Stimulated activated memory B cell treated with anti-CD40 and anti-IgM and Interleukin-4, amounts not matched to agents 10 μg/mL and 1 μg/mL and 100 μg/mL, for 72 hours (primary cell): ENCODE measurements at regions not wholly inside any gene's neighbourhood (a gene's known extent, or its start where the extent isn't known, plus 50 kb on each side); places are given as distances from the start of the nearest gene placed in this dataset.

ENCODE experiments used
- ATAC-seq: fragments of 150-1000 bp; cut with Tn5 transposase; 2 replicates; pipeline ENCODE4 v1.10.0; 2021
- H3K27ac Mint-ChIP-seq: one replicate; pipeline ENCODE4 v1.8.0; 2022; ENCODE audit warnings: mild to moderate bottlenecking, mixed read lengths
- H3K27me3 Mint-ChIP-seq: one replicate; pipeline ENCODE4 v1.8.0; 2022; ENCODE audit warnings: mixed read lengths
- H3K36me3 Mint-ChIP-seq: one replicate; pipeline ENCODE4 v1.8.0; 2022; ENCODE audit warnings: mixed read lengths
- H3K4me1 Mint-ChIP-seq: one replicate; pipeline ENCODE4 v1.8.0; 2022; ENCODE audit warnings: mixed read lengths
- H3K4me3 Mint-ChIP-seq: one replicate; pipeline ENCODE4 v1.8.0; 2022; ENCODE audit warnings: mild to moderate bottlenecking, moderate library complexity, mixed read lengths
- H3K9me3 Mint-ChIP-seq: one replicate; pipeline ENCODE4 v1.8.0; 2022; ENCODE audit warnings: mixed read lengths

DNA sequence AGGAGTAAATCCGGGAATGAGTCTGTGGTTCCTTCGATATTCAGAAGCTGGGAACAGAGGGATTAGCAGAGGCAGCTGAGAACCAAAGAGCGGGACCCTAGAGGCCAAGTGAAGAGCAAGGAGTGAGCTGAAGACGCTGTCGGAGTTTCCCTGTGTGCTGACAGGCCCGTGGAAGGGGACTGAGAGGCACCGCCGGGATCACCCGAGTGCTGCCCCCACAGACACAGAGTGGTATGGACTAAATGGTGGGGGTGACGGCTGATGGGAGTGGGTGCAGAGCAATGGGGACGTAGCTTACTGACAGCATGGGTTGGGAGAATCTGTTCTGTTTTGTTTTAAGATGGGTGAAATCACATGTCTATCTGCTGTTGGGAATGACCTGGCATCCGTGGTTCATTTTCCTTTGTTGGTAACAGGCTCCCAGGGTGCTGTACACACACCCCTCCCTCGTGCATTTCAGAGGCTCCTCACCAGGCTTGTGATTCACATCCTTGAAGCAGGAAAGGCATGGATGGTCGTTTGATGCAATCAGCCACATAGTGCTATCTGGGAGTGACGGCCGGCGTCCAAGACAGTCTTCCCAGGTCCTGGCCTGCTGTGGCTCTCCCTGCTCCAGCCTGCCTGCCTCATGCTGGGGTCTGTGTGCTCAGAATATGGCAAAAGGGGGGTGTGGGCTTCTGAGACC is 97.4 kb downstream of the THBS2 start:
- Mint-ChIP-seq H3K4me3 (no peak overlapping the region), H3K27me3 (peaks cover 14% of the 10 kb centered on the region), H3K36me3 (no peaks in the 10 kb centered on the region), H3K9me3 (peaks cover 3% of the 10 kb centered on the region), H3K27ac (no peak overlapping the region), H3K4me1 (no peaks in the 10 kb centered on the region)
- no peak for ATAC-seq

DNA sequence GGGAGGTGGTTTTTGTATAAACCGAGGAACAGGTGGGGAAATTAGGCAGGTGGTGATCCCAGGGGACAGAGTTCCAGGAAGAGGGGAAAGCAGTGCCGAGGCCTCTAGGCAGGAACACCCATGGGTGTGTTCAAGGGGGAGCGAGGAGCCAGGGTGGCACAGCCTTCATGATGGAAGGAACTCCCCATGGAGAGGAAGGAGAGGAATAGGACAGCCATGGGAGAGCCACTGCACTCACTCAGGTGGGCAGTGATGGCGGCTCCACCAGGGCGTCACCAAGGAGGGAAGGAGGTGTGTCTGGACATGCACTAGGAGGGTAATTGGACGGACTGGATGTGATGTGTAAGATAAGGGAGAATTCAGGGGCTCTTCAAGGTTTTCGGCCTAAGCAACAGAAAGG is 98.2 kb downstream of the THBS2 start:
- Mint-ChIP-seq H3K9me3 (peaks cover 3% of the 10 kb centered on the region), H3K27me3 (peaks cover 11% of the 10 kb centered on the region), H3K4me3 (no peak overlapping the region), H3K36me3 (no peaks in the 10 kb centered on the region), H3K27ac (no peak overlapping the region), H3K4me1 (no peaks in the 10 kb centered on the region)
- no peak for ATAC-seq

DNA sequence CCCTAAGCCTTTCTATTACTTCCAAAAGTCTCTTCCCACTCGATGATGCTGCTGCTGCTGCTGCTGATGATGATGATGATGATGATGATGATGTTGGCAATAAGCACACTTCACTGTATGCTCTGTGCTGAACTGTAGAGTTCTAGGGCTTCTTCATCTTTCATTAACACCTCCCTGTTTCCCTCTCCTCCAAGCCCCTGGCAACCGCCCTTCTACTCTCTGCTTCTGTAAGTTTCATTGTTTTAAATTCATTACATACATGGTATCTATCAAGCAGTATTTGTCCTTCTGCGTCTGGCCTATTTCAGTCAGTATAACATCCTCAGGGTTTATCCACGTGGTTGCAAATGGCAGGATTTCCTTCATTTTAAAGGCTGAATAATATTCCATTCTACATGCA is 100.2 kb downstream of the THBS2 start:
- Mint-ChIP-seq H3K9me3 (peaks cover 16% of the 10 kb centered on the region), H3K27ac (no peak overlapping the region), H3K4me1 (no peaks in the 10 kb centered on the region), H3K36me3 (no peaks in the 10 kb centered on the region), H3K27me3 (peaks cover 11% of the 10 kb centered on the region), H3K4me3 (no peak overlapping the region)
- no peak for ATAC-seq

DNA sequence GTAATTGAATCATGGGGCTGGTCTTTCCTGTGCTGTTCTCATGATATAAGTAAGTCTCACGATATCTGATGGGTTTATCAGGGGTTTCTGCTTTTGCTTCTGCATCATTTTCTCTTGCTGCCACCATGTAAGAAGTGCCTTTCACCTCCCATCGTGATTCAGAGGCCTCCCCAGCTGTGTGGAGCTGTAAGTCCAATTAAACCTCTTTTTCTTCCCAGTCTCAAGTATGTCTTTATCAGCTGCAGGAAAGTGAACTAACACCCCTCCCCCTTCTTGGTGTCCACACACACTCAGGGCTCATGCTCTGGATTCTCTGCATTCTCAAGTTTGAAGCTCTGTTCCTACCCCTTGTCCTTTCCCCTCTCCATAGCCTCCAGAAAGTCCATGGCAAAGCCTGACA is 107.1 kb downstream of the THBS2 start:
- ATAC-seq = no peak
- no peak overlapping the region for H3K4me3 Mint-ChIP-seq
- H3K4me1 Mint-ChIP-seq = no peaks in the 10 kb centered on the region
- peaks cover 11% of the 10 kb centered on the region for H3K27me3 Mint-ChIP-seq
- H3K9me3 Mint-ChIP-seq = peaks cover 17% of the 10 kb centered on the region
- H3K36me3 Mint-ChIP-seq = no peaks in the 10 kb centered on the region
- H3K27ac Mint-ChIP-seq = no peak overlapping the region

DNA sequence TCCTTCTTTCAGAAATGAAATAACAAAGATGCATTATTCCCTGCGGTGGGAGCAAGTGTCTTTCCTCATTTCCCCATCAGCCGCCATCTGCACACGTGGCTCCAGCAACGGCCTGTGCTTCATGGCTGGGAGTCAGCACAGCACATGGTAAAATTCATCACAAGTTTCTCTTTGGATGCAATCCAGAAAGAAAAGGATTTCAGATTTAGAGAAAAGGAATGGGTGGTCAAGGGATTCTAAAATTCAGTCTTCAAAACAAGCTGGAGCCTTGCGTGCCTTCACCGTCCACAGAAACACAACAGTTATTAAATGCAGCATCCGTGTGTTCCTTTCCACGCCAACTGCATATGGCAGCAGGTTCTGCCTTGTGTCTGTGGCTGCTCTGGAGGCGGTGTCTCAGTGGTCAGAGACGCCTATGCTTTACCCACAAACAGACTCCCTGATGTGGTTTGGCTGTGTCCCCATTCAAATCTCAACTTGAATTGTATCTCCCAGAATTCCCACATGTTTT is 107.6 kb downstream of the THBS2 start:
- Mint-ChIP-seq H3K27me3 (peaks cover 11% of the 10 kb centered on the region), H3K36me3 (no peaks in the 10 kb centered on the region)
- no peak for ATAC-seq

DNA sequence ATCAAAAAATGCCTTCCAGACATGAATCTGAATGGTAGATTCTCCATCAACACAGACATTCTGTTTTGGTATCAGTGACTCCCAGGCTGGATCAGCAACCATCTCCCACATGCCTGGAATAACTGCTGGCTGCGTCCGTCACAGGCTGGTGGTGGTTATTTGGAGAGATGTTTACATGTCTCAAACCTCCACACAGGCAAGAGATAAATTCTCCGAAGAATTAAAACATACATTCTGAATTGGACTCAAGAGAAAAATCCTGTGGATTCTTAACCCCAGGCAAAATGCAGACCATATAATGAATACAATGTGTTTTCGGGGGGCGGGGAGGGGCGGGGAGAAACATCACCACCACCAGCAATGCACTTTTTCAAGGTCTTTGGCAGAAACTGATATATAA is 108.2 kb downstream of the THBS2 start:
- Mint-ChIP-seq H3K4me3 (no peak overlapping the region), H3K27me3 (peaks cover 11% of the 10 kb centered on the region), H3K36me3 (no peaks in the 10 kb centered on the region), H3K9me3 (peaks cover 17% of the 10 kb centered on the region), H3K27ac (no peak overlapping the region), H3K4me1 (no peaks in the 10 kb centered on the region)
- no peak for ATAC-seq

More for the DNA sequence above, 107.6 kb downstream of the THBS2 start:
- H3K4me3 Mint-ChIP-seq = no peak overlapping the region
- no peak overlapping the region for H3K27ac Mint-ChIP-seq
- H3K9me3 Mint-ChIP-seq = peaks cover 17% of the 10 kb centered on the region
- no peaks in the 10 kb centered on the region for H3K4me1 Mint-ChIP-seq

DNA sequence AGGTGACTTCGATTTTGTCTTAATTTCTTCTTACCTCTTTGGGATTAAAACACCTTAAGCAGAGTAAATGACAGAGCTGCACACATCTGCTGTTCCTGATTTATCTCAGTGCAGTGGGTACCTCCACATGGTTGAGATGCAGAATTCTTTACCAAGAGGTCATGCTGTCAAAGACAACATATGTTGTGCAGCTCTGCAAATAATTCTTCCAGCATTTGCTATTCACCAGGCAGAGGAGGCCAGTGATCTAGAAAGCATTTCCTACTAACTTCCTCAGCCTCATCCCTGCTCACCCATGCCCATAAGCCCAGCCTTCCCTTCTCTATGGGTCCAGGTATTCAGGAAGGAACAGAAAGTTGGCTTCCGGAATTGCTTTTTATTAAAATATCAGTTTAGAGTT is 109.3 kb downstream of the THBS2 start:
- no peaks in the 10 kb centered on the region for H3K36me3 Mint-ChIP-seq

DNA sequence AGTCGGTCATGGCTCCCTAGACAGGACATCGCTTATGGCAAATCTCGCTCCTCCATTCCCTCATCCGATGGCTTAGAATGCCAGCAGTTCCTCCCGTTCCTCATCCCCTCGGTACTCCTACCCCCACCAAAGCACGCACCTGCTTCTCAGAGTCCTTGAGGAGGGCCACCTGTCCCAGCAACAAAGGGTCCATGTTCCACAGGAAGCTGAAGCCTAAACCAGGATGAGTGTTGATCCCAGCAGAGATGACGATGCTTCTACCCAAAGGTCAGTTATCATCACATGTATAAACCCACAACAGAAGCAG is 111.2 kb downstream of the THBS2 start:
- peaks cover 3% of the 10 kb centered on the region for H3K9me3 Mint-ChIP-seq
- no peak overlapping the region for H3K27ac Mint-ChIP-seq
- H3K36me3 Mint-ChIP-seq = no peaks in the 10 kb centered on the region
- ATAC-seq = no peak
- H3K4me3 Mint-ChIP-seq = no peak overlapping the region
- H3K4me1 Mint-ChIP-seq = no peaks in the 10 kb centered on the region
- H3K27me3 Mint-ChIP-seq = peaks cover 11% of the 10 kb centered on the region

More for the DNA sequence above, 109.3 kb downstream of the THBS2 start:
- Mint-ChIP-seq H3K9me3 (peaks cover 12% of the 10 kb centered on the region), H3K27me3 (peaks cover 11% of the 10 kb centered on the region), H3K4me3 (no peak overlapping the region), H3K27ac (no peak overlapping the region), H3K4me1 (no peaks in the 10 kb centered on the region)
- ATAC-seq = no peak

DNA sequence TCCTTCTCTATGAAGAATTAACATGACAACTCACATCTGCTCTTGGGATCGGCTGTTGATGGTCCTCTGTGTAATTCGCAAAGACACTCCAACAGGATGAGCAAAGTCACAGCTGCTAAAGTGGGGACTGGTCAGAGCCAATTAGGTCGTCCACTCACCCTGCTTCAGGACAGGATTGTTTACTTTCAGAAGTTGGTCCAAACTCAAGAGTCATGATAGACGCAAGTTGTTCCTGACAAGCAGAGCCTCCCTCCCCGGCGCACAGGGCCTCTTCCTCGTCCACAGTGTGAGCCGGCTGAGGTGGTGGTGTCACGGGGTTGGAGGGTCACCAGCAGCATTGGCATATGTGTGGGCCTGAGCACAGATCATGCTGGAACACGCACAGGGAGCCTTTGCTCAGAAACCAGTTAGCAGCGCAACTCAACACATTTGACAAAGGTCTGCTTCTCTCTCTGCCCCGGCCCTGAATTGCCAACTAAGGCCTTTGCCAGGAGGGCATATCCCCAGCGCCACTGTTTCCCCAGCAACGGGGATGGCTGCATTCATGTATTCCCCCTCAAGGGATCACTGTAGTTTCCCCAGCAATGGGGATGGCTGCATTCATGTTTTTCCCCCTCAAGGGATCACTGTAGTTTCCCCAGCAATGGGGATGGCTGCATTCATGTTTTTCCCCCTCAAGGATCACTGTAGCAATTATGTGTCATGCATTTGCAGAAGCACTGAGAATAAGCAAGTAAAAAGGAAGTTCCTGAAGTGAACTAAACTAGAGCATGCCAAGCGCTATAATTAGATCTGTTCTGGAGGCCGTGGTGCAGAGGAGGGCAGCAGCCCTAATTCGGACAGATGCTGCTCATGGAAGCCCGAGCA is 111.7 kb downstream of the THBS2 start:
- Mint-ChIP-seq H3K36me3 (no peaks in the 10 kb centered on the region), H3K27me3 (peaks cover 6% of the 10 kb centered on the region), H3K4me1 (no peaks in the 10 kb centered on the region), H3K27ac (no peak overlapping the region), H3K9me3 (peaks cover 3% of the 10 kb centered on the region), H3K4me3 (no peak overlapping the region)
- ATAC-seq = no peak

DNA sequence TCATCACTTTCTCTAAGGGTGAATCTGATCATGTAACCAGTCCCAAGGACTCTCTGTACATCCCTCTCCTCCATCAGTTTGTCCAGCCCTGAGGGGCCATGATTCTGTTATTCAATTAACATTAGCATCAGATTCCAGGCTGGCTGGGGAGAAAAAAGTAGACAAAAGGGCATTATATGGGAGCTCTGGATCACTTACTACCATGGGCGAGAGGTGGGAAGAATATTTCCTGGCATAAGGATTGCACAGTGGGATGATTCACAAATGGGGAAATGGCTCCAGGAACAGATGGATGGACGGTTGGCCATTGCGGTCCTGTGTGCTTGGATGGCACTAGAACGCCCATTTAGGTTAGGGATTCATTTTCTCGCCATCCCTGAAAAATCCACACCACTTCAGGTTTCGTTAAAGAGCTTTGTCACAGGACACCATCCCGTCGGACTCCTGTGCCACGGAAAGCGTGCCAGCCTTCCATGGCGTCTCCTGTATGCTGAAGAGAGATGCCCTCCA is 112.6 kb downstream of the THBS2 start:
- Mint-ChIP-seq H3K27me3 (no peaks in the 10 kb centered on the region), H3K4me3 (no peak overlapping the region), H3K36me3 (no peaks in the 10 kb centered on the region), H3K9me3 (peaks cover 3% of the 10 kb centered on the region), H3K4me1 (no peaks in the 10 kb centered on the region), H3K27ac (no peak overlapping the region)
- ATAC-seq = no peak

DNA sequence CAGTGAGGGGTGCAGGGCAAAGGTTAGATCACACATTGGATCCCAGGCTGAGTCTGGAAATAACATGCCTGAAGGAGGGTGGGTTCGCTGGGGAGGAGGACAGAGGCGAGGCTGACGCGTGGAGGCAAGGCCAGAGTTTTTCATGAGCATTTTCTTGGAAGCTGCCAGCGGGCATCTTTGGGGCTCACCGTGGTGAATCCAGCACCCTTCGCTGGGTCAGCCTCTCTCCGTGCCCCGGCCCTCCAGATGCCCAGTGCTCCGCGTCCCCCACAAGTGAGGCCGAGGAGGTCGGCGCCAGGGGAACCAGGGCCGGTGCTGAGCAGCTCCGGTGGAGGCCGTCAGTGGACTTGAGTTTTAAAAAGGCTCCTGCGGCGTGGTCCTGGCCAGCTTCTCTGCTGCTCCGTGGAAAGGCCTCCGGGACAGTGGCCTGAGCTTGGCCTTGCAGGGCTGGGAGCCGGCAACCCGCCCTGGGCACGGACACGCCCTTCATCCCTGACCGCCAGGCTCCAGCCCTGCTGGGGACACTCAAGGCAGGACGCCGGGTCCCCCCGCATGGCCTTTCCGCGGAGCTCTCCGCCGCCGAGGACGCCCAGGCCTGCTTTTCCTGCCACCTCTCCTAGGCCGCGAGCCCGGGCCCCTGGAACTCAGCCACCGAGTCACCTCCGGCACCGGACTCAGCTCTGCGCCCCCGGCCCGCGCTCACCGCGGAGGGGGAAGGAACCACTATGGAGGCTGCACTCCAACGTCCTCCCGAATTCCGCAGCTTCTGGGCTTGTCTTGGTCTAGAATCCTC is 114.3 kb downstream of the THBS2 start:
- Mint-ChIP-seq H3K4me3 (no peak overlapping the region), H3K9me3 (peaks cover 8% of the 10 kb centered on the region), H3K36me3 (no peaks in the 10 kb centered on the region), H3K4me1 (no peaks in the 10 kb centered on the region), H3K27ac (no peak overlapping the region), H3K27me3 (no peaks in the 10 kb centered on the region)
- peak; percentile 48 for ATAC-seq

DNA sequence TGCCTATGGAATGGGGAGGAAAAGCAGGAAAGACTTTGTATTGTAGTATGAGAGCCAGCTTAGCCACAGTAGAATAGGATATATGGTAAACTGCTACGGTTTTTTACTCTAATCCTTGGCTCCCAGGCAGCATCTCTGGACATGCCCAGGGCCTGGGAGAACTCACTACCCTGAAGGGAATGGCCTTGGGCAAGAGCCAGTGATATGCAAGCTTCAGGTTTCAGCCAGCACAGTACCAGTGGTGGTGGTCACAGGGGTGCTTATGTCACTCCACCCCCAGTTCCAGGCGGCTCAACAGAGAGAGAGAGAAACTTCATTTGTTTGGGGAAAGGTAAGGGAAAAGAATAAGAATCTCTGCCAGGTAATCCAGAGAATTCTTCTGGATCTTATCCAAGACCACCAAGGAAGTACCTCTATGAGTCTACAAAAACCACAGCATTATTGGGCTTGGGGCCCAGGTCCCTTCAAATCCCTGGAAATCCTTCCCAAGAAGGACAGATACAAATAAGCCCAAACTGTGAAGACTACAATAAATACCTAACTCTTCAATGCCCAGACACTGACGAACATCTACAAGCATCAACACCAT is 121.2 kb downstream of the THBS2 start:
- H3K36me3 Mint-ChIP-seq = no peaks in the 10 kb centered on the region
- H3K4me3 Mint-ChIP-seq = no peak overlapping the region
- H3K27ac Mint-ChIP-seq = no peak overlapping the region
- H3K9me3 Mint-ChIP-seq = peaks cover 15% of the 10 kb centered on the region
- H3K4me1 Mint-ChIP-seq = no peaks in the 10 kb centered on the region
- H3K27me3 Mint-ChIP-seq = no peaks in the 10 kb centered on the region
- ATAC-seq = no peak

DNA sequence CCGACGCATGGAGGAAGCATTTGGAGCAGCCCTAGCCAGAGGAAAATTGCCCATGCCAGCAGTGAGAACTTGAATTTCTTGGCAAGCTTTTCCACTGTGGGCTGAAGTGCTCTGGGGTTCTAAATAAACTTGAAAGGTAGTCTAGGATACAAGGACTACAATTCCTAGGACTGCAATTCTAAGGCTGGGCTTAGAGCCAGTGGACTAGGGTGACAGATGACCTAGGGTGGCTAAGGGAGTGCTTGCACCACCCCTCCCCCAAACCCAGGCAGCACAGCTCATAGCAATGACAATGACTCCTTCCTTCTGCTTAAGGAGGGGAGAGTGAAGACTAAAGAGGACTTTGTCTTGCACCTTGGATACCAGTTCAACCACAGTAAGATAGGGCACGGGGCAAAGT is 122.3 kb downstream of the THBS2 start:
- H3K36me3 Mint-ChIP-seq = no peaks in the 10 kb centered on the region
- H3K9me3 Mint-ChIP-seq = peaks cover 12% of the 10 kb centered on the region
- H3K27ac Mint-ChIP-seq = no peak overlapping the region
- H3K4me1 Mint-ChIP-seq = no peaks in the 10 kb centered on the region
- ATAC-seq = no peak
- H3K4me3 Mint-ChIP-seq = no peak overlapping the region
- no peaks in the 10 kb centered on the region for H3K27me3 Mint-ChIP-seq

DNA sequence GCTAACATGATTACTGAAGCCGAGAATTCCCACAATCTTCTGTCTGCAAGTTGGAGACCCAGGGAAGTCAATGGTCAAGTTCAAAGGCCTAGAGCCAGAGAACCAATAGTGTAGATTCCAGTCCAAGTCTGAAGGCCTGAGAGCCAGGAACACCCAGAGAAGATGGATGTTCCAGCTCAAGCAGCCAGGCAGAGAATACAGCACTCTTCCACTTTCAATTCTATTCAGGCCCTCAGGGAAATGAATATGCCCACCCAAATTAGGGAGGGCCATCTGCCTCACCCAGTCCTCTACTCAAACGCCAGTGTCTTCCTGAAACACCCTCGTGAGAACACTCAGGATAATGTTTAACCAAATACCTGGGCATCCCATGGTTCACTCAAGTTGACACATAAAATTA is 123.5 kb downstream of the THBS2 start:
- Mint-ChIP-seq H3K27ac (no peak overlapping the region), H3K27me3 (no peaks in the 10 kb centered on the region), H3K4me3 (no peak overlapping the region), H3K36me3 (no peaks in the 10 kb centered on the region), H3K9me3 (peaks cover 7% of the 10 kb centered on the region), H3K4me1 (no peaks in the 10 kb centered on the region)
- no peak for ATAC-seq

DNA sequence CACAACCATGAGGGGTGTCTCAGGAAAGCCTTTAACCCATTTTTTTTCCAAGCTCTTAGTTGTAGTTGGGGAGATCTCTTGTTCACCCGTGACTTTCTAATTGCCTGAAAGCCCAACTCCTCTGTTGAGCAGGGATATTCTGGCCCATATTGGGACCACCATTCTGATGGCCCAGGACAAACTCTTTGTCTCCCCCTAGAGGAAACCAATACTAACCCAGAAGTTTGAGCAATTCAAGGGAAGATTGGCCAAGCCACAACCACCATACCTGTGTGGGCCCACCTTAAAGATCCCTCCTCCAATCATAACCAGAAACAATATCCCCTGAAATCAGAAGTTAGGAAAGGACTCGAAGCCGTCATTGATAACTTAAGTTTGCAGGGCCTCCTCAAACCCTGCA is 132.6 kb downstream of the THBS2 start:
- no peak overlapping the region for H3K4me3 Mint-ChIP-seq
- no peaks in the 10 kb centered on the region for H3K36me3 Mint-ChIP-seq
- no peak overlapping the region for H3K27ac Mint-ChIP-seq
- no peak for ATAC-seq
- H3K4me1 Mint-ChIP-seq = no peaks in the 10 kb centered on the region
- peaks cover 21% of the 10 kb centered on the region for H3K27me3 Mint-ChIP-seq
- no peaks in the 10 kb centered on the region for H3K9me3 Mint-ChIP-seq
